ENCODE measurements at regions not wholly inside any gene's neighbourhood (a gene's known extent, or its start where the extent isn't known, plus 50 kb on each side); places are given as distances from the start of the nearest gene placed in this dataset.

GRCh38 chr13:39913339-39913738 is 257.9 kb downstream of the COG6 start:
- TF ChIP-seq CTCF (IDR thresholded peaks at IDR 0.05) (no peak), POLR2AphosphoS5 (IDR thresholded peaks at IDR 0.05) (no peak), POLR2A (IDR thresholded peaks at IDR 0.05) (no peak)
- no peaks in the 10 kb centered on the region for H3K27me3 ChIP-seq
- H3K4me1 ChIP-seq, result no peaks in the 10 kb centered on the region
- no peaks in the 10 kb centered on the region for H3K9me3 ChIP-seq
- intact Hi-C loops (cut with DNase I; ENCODE audit: low total_unique reads), result no loop called here
- peak overlapping the region; percentile 2 to 80 for H3K27ac ChIP-seq
- H3K4me3 ChIP-seq, result no peak overlapping the region
- no peak for DNase-seq (ENCODE audit: low spot score in 2 of 2)
- no peaks in the 10 kb centered on the region for H3K36me3 ChIP-seq

- Histone ChIP-seq H3K36me3 (no peaks in the 10 kb centered on the region), H3K4me3 (no peak overlapping the region), H3K27ac (peak overlapping the region; percentile 50 to 80), H3K9me3 (no peaks in the 10 kb centered on the region), H3K27me3 (no peaks in the 10 kb centered on the region), H3K4me1 (no peaks in the 10 kb centered on the region)
- no peak for TF ChIP-seq CTCF (IDR thresholded peaks at IDR 0.05)
- peak in 1 of 3 donors; percentile 63 for TF ChIP-seq POLR2AphosphoS5 (IDR thresholded peaks at IDR 0.05)
- peak in 1 of 2 donors; percentile 71 for DNase-seq (ENCODE audit: low spot score in 2 of 2)
- intact Hi-C loops (cut with DNase I; ENCODE audit: low total_unique reads), result no loop called here
Measured at GRCh38 chr13:39913928-39914327, 258.5 kb downstream of the COG6 start.

GRCh38 chr13:39915418-39915817 is 260.0 kb downstream of the COG6 start:
- Histone ChIP-seq H3K27ac (no peak overlapping the region), H3K36me3 (no peaks in the 10 kb centered on the region), H3K4me1 (no peaks in the 10 kb centered on the region), H3K4me3 (no peak overlapping the region), H3K9me3 (no peaks in the 10 kb centered on the region), H3K27me3 (no peaks in the 10 kb centered on the region)
- intact Hi-C loops (cut with DNase I; ENCODE audit: low total_unique reads), result no loop called here
- no peak for TF ChIP-seq POLR2A (IDR thresholded peaks at IDR 0.05)
- DNase-seq (ENCODE audit: low spot score in 2 of 2), result no peak

GRCh38 chr13:39916330-39916729 is 260.9 kb downstream of the COG6 start:
- Histone ChIP-seq H3K9me3 (no peaks in the 10 kb centered on the region), H3K36me3 (no peaks in the 10 kb centered on the region), H3K27me3 (no peaks in the 10 kb centered on the region), H3K4me1 (no peaks in the 10 kb centered on the region), H3K27ac (no peak overlapping the region), H3K4me3 (no peak overlapping the region)
- no peak for TF ChIP-seq POLR2A (IDR thresholded peaks at IDR 0.05)
- no peak for DNase-seq (ENCODE audit: low spot score in 2 of 2)
- intact Hi-C loops (cut with DNase I; ENCODE audit: low total_unique reads), result no loop called here

GRCh38 chr13:39918620-39919236 is 263.3 kb downstream of the COG6 start:
- intact Hi-C loops (cut with DNase I; ENCODE audit: low total_unique reads), result no loop called here
- no peak for TF ChIP-seq POLR2AphosphoS5 (IDR thresholded peaks at IDR 0.05)
- TF ChIP-seq POLR2A (IDR thresholded peaks at IDR 0.05), result no peak
- no peak for TF ChIP-seq CTCF (IDR thresholded peaks at IDR 0.05)
- H3K27ac ChIP-seq, result no peak overlapping the region
- no peaks in the 10 kb centered on the region for H3K4me1 ChIP-seq
- no peak for DNase-seq (ENCODE audit: low spot score in 2 of 2)
- H3K4me3 ChIP-seq, result no peak overlapping the region
- H3K27me3 ChIP-seq, result no peaks in the 10 kb centered on the region
- H3K36me3 ChIP-seq, result no peaks in the 10 kb centered on the region
- no peaks in the 10 kb centered on the region for H3K9me3 ChIP-seq

GRCh38 chr13:39920613-39921012 is 265.2 kb downstream of the COG6 start:
- intact Hi-C loops (cut with DNase I; ENCODE audit: low total_unique reads), result no loop called here
- H3K27ac ChIP-seq, result no peak overlapping the region
- H3K27me3 ChIP-seq, result no peaks in the 10 kb centered on the region
- H3K4me3 ChIP-seq, result no peak overlapping the region
- no peaks in the 10 kb centered on the region for H3K36me3 ChIP-seq
- no peak for DNase-seq (ENCODE audit: low spot score in 2 of 2)
- TF ChIP-seq POLR2A (IDR thresholded peaks at IDR 0.05) (no peak), CTCF (IDR thresholded peaks at IDR 0.05) (no peak), POLR2AphosphoS5 (IDR thresholded peaks at IDR 0.05) (no peak)
- H3K9me3 ChIP-seq, result peaks cover 0 to 10% of the 10 kb centered on the region in 2 donors
- no peaks in the 10 kb centered on the region for H3K4me1 ChIP-seq

Measured in breast epithelium (tissue), 4 donors.